Right cardiac atrium (tissue), 5 donors: ENCODE measurements at regions not wholly inside any gene's neighbourhood (a gene's known extent, or its start where the extent isn't known, plus 50 kb on each side); places are given as distances from the start of the nearest gene placed in this dataset.

Experiments used
- ATAC-seq, 2 donors: fragments of 200-7000 bp; cut with Tn5 transposase; one replicate each; pipeline versions ENCODE4 v1.8.0 to v1.9.1; 2020; ENCODE audit warnings: moderate library complexity in 2 of 2, mild to moderate bottlenecking in 1 of 2
- DNase-seq, 3 donors: peaks; one replicate each; pipeline ENCODE4 v3.0.0-alpha.2; 2020
- H3K27ac ChIP-seq: one replicate; pipeline ENCODE4 v1.5.1; 2013; ENCODE audit warnings: mild to moderate bottlenecking, low read length, control low read depth, moderate library complexity
- H3K27me3 ChIP-seq: one replicate; pipeline ENCODE4 v1.6.1; 2013; ENCODE audit not compliant: control insufficient read depth, insufficient read depth
- H3K4me1 ChIP-seq: one replicate; pipeline ENCODE4 v1.6.1; 2013; ENCODE audit warnings: low read length; ENCODE audit not compliant: control insufficient read depth, insufficient read depth
- H3K4me3 ChIP-seq: one replicate; pipeline ENCODE4 v1.5.1; 2013; ENCODE audit warnings: low read length, control low read depth
- H3K9me3 ChIP-seq: one replicate; pipeline ENCODE4 v1.6.1; 2013; ENCODE audit warnings: low read length; ENCODE audit not compliant: control insufficient read depth
- WGBS: extraction: QIAGEN DNeasy Blood & Tissue Kit; methylation state at CpG from one replicate; pipeline ENCODE4 v1.1.7; 2013; 5-methylcytosine and 5-hydroxymethylcytosine counted together
- intact Hi-C, 4 donors: fragments of 100-400 bp; cut with DNase I; formaldehyde crosslinking; loops; one replicate each; pipeline versions ENCODE4 v1.11.0 to v1.14.0; 2022 to 2023
- donor health status: healthy with polysubstance abuse.
- donor health status: DM: no; HTN: yes; CAD: no.
- donor health status: DM: no; HTN: no; CAD: no.
- donor health status: DM: no; HTN: yes; CAD: no; lungs with severe emphysema.
- donor health status: DM: yes; HTN: yes; CAD: no.

- Histone ChIP-seq H3K4me1 (no peaks in the 10 kb centered on the region), H3K27ac (no peak overlapping the region), H3K4me3 (no peak overlapping the region), H3K27me3 (no peaks in the 10 kb centered on the region), H3K9me3 (no peaks in the 10 kb centered on the region)
- ATAC-seq (no peak), DNase-seq (no peak)
- intact Hi-C loops: no loop called here
- 82% methylated on average over 3 of the region's 3 CpGs for WGBS
Observed at GRCh38 chr4:126440297-126440696, 1125.5 kb downstream of the FAT4 start.

DNA sequence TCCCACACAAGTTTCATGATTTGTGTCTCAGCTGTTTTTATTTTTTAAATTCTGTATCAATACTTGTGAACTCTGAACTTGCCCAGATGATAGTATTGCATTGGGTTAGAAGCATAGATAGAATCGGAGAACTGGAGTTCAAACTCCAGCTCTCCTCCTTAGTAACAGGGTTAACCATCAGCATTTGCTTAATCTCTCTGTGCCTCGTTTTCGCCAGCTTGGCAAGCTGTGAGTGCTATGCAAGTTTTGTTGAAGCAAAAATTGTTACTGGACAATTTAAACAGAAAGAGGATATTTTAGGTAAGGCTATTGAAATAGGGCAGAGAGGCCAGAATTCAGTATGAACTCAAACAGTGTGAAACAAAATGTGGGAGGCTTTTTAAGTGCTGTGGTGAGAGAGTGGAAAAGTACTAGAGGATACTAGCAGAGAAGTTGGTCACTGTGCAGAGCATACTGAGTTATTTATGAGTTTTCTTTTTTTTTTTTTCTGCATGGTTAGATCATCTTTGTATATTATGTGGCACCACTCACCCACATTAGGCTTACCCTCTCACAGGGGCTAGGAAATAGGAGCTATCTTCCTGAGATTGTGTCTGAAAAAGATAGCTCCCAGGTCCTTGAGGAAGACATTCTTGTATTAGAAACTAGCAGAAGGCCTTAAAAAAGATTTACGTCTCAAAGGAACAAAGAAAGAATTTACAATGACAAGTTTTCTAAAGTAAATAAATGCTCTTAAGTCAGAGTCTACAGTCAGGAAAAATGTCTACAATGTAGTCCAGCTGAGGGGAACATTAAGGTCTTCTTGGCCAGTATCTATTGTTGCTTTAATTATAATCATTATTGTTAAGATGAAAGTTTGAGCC lies 1126.6 kb downstream of the FAT4 start:
- Histone ChIP-seq H3K27me3 (no peaks in the 10 kb centered on the region), H3K27ac (peak overlapping the region; percentile 66), H3K4me1 (no peaks in the 10 kb centered on the region), H3K4me3 (no peak overlapping the region), H3K9me3 (no peaks in the 10 kb centered on the region)
- DNase-seq: peak; percentile 23 to 69 (median 33)
- 49% methylated on average over 4 of the region's 4 CpGs for whole genome bisulfite sequencing
- intact Hi-C loops: no loop called here
- peak; percentile 56 to 73 for ATAC-seq

GRCh38 chr4:126445596-126445995 lies 1130.8 kb downstream of the FAT4 start:
- no peak for DNase-seq
- Histone ChIP-seq H3K4me1 (no peaks in the 10 kb centered on the region), H3K9me3 (no peaks in the 10 kb centered on the region), H3K27me3 (no peaks in the 10 kb centered on the region), H3K27ac (no peak overlapping the region), H3K4me3 (no peak overlapping the region)
- ATAC-seq: no peak
- WGBS: 68% methylated on average over 1 of the region's 1 CpG
- intact Hi-C loops: no loop called here

- DNase-seq: no peak
- peak in 1 of 2 donors; percentile 60 for ATAC-seq
- Histone ChIP-seq H3K27me3 (no peaks in the 10 kb centered on the region), H3K27ac (no peak overlapping the region), H3K4me1 (no peaks in the 10 kb centered on the region), H3K9me3 (no peaks in the 10 kb centered on the region), H3K4me3 (no peak overlapping the region)
- intact Hi-C loops: no loop called here
- WGBS: 81% methylated on average over 2 of the region's 2 CpGs
Observed at GRCh38 chr4:126446917-126447316, 1132.2 kb downstream of the FAT4 start.

DNA sequence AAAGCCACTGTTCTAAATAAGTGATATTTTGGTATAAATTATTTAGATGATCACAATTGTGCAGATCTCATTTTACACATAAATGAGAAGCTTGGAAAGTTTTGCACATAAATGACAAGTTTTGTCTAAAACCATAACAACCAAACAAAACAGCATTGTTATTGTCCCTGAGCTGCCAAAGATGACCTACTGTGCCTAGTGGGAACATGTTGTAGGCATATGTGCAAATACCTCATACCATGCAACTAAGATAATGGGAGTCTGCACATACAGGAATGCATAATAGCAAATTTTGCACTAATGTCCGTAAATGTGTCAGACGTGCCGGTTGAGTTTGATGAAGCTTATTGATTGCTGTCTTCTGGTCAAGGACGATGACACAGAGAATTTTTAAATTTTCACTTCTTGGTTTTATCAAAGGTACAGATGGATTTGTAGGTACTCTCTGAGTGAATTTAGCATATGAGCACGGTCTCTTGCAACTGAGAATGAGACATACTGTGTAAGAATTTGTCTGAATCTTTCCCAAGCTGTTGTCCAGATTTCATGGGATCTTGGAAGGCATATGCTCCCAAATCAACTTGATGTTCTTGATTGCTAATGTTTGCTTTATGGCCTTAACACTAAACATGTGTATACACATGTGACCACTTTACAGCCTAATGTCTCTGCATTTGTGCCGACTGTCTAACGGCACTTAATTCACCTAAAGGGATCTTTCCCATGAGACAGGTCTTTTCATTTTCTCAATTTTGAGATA lies 1133.5 kb downstream of the FAT4 start:
- no peak overlapping the region for H3K27ac ChIP-seq
- H3K4me3 ChIP-seq: no peak overlapping the region
- intact Hi-C loops: no loop called here
- H3K9me3 ChIP-seq: no peaks in the 10 kb centered on the region
- H3K4me1 ChIP-seq: no peaks in the 10 kb centered on the region
- H3K27me3 ChIP-seq: no peaks in the 10 kb centered on the region
- ATAC-seq: no peak
- no peak for DNase-seq
- WGBS: 72% methylated on average over 7 of the region's 7 CpGs

DNA sequence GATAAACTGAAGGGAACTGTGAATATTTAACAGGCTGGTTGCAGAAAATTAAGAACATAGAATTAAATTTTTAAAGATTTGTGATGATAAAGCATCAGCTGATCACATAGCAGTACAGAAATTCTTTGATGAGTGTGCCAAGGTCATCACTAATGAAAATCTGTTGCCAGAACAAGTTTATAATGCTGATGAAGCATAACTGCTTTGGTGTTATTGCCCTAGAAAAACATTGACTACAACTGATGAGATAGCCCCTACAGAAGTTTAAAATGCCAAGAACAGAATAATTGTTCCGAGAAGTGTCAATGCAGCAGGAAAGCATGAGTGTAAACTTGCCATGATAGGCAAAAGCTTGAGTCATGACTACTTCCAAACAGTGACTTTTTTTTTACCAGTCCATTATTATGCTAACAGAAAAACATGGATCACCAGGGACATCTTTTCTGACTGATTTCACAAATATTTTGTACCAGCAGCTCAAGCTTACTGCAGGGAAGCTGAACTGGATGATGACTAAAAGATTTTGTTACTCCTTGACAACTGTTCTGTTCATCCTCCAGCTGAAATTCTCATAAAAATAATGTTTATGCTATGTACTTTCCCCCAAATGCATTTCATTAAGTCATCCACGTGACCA lies 1136.6 kb downstream of the FAT4 start:
- intact Hi-C loops: no loop called here
- WGBS: 76% methylated on average over 2 of the region's 2 CpGs
- DNase-seq: no peak
- Histone ChIP-seq H3K9me3 (no peaks in the 10 kb centered on the region), H3K27me3 (no peaks in the 10 kb centered on the region), H3K27ac (no peak overlapping the region), H3K4me1 (no peaks in the 10 kb centered on the region), H3K4me3 (no peak overlapping the region)
- ATAC-seq: no peak

GRCh38 chr4:126455865-126456264 lies 1141.1 kb downstream of the FAT4 start:
- 75% methylated on average over 4 of the region's 4 CpGs for WGBS

GRCh38 chr4:126458993-126459392 lies 1144.2 kb downstream of the FAT4 start:
- DNase-seq (no peak), ATAC-seq (no peak)
- WGBS: 77% methylated on average over 1 of the region's 1 CpG
- no peak overlapping the region for H3K27ac ChIP-seq
- intact Hi-C loops: no loop called here
- no peak overlapping the region for H3K4me3 ChIP-seq
- H3K4me1 ChIP-seq: no peaks in the 10 kb centered on the region
- no peaks in the 10 kb centered on the region for H3K9me3 ChIP-seq
- H3K27me3 ChIP-seq: no peaks in the 10 kb centered on the region

More at GRCh38 chr4:126455865-126456264, 1141.1 kb downstream of the FAT4 start:
- no peaks in the 10 kb centered on the region for H3K27me3 ChIP-seq
- no peak for DNase-seq
- ATAC-seq: no peak
- no peaks in the 10 kb centered on the region for H3K9me3 ChIP-seq
- no peak overlapping the region for H3K4me3 ChIP-seq
- H3K4me1 ChIP-seq: no peaks in the 10 kb centered on the region
- H3K27ac ChIP-seq: no peak overlapping the region
- intact Hi-C loops: no loop called here

- Histone ChIP-seq H3K27me3 (no peaks in the 10 kb centered on the region), H3K27ac (no peak overlapping the region), H3K9me3 (no peaks in the 10 kb centered on the region), H3K4me3 (no peak overlapping the region), H3K4me1 (no peaks in the 10 kb centered on the region)
- DNase-seq (no peak), ATAC-seq (no peak)
- intact Hi-C loops: no loop called here
- WGBS: 82% methylated on average over 1 of the region's 1 CpG
Observed at GRCh38 chr4:126465341-126465740, 1150.6 kb downstream of the FAT4 start.

DNA sequence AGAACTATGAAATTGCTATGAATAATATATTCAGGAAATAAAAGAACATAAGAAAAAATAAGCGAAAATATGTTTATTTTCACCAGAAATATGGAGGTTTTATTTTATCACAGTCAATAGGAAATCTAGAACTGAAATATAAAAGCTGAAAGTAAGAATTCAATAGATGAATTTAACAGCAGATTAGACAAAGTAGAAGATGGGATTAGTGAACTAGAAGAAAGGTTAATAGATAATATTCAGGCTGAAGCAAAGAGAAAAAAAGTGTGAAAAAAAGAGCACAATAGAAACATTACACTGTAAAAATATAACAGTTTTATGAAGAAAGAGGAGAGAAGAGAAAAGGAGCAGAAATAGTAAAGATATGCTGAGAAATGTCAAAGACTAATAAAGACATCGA lies 1152.1 kb downstream of the FAT4 start:
- intact Hi-C loops: no loop called here
- no peaks in the 10 kb centered on the region for H3K4me1 ChIP-seq
- no peak for DNase-seq
- H3K27me3 ChIP-seq: no peaks in the 10 kb centered on the region
- H3K27ac ChIP-seq: no peak overlapping the region
- H3K9me3 ChIP-seq: no peaks in the 10 kb centered on the region
- WGBS: 96% methylated on average over 2 of the region's 2 CpGs
- H3K4me3 ChIP-seq: no peak overlapping the region
- ATAC-seq: no peak

DNA sequence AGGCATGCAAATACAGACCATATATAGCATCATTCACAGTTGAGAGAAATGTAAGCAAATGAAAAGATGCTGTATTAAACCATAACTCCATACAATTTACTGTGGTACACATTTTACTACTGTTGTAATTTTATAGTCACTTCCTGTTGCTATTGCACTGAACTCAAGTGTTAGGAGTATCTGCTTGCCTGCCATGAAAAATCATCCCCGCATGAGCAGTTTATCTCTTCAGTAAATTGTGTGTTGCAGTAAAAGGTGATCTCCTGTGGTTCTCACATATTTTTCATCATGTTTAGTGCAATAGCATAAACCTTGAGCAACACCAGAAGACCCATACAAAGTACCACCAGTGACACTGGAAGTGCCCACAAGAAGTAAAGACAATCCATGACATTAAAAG lies 1153.4 kb downstream of the FAT4 start:
- no peaks in the 10 kb centered on the region for H3K9me3 ChIP-seq
- no peaks in the 10 kb centered on the region for H3K27me3 ChIP-seq
- intact Hi-C loops: no loop called here
- no peak overlapping the region for H3K27ac ChIP-seq
- no peaks in the 10 kb centered on the region for H3K4me1 ChIP-seq
- 94% methylated on average over 1 of the region's 1 CpG for WGBS
- DNase-seq (no peak), ATAC-seq (no peak)
- H3K4me3 ChIP-seq: no peak overlapping the region
